HPDE6-E6E7 (cell line): ENCODE measurements at regions not wholly inside any gene's neighbourhood (a gene's known extent, or its start where the extent isn't known, plus 50 kb on each side); places are given as distances from the start of the nearest gene placed in this dataset.

Experiments
- DNase-seq: peaks from one replicate; pipeline ENCODE4 v3.0.0; 2011; ENCODE audit warnings: missing footprints; ENCODE audit errors: extremely low spot score

GRCh38 chr1:213723187-213723586 lies 264.6 kb upstream of the PROX1 start:
- DNase-seq, result no peak

DNA sequence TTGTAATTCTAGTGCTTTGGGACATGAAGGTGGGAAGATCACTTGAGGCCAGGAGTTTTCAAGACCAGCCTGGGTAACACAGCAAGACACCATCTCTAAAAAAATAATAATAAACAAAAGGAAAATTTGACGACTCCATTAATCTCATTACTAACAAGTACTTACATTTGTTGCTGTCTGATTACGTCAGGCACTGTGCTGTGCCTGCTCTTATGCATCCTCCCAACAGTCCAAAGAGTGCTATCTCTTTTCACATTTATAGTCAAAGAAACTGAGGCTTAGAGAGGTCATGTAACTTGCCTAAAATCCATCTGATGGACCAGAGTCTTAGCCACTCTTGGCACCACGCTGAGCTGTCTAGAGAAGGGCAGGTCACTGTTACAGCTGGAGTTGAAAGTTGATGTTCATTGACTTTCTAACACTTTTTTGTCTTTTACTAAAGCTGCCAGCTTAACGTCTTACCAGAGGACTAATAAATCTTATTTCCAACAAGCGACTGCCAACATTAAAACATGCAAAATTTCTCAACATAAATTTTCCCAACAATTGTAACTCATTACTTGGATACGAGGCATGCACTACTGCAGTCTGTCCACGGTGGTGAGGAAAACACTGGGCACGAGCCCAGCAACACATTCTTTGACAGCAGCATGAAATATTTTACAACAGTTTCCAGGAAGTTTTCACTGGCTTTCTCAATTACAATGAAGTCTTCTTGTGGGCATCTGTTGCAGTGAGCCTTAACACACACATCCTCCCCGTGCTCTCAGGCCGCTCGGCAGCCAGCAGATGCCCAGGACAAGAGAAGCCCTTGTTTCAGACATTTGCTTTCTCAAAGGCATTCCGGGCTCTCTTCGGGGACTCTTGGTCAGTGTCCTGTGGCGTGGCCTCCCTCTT lies 262.9 kb upstream of the PROX1 start:
- DNase-seq, result no peak

DNA sequence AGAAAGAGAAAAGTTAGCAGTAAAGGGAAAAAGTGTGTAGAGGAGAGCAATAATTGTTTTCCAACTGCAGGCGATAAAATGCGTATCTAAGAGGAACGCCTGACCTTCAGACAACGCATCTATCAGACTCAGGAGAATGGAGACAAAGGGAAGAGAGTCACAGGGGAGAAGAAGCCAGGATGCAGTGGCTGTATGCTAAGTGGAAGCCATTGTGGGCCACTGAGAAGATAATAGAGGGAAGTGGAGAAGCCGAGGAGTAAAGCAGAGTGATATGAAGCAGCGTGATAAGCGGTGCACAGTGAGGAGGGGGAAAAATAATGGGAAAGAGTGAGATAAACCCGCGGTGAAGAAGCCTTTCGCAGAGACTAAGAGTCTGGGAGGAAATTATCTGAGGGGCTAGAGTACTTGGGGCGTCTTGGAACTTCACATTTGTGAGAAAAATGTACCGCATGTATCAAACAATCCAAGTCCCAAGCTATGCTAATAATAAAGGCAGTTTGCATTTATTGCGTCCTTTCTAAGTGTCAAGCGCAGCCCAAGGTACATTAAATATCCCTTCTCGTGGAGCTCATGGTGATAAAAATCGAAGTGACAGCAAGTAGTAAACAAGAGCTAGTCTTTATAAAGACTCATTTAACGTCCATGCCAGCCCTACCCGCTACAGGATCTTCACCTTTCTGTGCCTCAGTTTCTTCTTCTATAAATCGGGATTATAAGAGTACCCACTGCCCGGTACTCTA lies 259.8 kb upstream of the PROX1 start:
- no peak for DNase-seq

DNA sequence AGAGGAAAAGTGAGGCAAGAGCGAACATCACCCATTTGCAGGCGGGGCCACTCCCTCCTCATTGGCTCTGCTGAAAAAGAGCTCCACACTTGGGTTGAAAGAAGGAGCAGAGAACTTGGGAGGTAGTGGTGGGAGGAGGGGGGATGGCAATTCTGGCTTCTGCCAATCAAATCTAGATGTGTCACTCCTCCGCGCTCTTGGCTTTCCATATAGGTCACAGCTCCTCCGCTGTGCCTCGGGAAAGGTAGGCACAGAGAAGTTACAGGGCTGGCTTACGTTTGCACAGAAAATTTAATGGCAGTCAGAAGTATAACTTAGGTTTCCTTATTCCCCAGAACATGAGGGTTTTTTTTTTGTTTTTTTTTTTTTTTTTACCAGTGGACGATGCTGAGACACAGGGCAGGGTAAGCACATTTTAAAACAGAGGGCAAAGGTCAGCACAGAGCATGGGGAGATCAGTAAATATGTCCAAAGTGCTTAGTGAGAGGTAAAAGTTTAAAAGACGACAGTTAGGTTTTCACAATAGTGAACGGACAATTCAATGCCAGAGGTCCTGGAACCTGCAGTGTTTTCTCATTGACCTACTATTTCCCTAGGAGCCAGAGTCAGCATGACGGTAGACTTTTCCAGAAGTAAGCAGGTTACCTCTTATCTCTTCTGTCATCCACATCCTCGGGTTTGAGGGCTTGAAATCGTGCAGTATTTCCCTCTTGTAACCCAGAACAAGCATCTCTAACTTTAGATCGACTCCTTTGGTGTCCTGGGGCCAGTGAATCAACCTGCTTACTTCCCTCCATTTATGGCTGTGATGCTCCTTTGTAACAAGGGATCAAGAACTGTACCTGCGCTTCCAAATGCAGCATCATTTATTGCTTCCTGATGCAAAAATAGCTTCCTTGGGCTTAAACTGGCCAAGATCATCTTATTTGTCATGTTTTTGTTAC lies 258.9 kb upstream of the PROX1 start:
- DNase-seq, result no peak

DNA sequence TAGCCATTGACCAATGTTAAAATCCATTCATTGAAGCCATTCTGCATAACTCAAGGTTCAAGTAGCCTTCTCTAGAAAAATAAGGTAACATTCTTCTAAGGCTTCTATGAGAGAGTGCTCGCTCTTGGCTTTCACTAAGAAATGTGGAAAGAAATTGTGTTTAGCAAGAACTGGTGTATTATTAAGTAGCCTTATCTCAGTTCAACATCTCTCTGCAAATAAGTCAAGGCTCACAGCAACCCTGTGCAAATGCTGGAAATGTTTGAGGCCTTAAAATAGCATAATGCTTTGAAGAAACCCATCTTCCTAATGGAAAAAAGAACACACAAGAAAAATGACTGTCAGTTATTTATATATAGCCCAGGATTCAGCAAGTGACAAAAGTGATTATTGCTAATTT lies 254.1 kb upstream of the PROX1 start:
- DNase-seq, result no peak

- no peak for DNase-seq
Measured at GRCh38 chr1:213737398-213738035, 250.3 kb upstream of the PROX1 start.

- DNase-seq, result no peak
Measured at GRCh38 chr1:213738658-213739057, 249.1 kb upstream of the PROX1 start.

DNA sequence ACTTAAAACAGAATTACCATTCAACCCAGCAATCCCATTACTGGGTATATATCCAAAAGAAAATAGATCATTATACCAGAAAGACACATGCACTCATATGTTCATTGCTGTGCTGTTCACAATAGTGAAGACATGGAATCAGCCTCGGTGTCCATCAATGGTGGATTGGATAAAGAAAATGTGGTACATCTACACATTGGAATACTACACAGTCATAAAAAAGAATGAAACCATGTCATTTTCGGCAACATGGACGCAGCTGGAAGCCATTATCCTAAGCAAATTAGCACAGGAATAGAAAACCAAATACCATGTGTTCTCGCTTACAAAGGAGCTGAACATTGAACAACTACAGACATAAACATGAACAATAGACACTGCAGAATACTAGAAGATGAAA lies 244.8 kb upstream of the PROX1 start:
- no peak for DNase-seq

DNA sequence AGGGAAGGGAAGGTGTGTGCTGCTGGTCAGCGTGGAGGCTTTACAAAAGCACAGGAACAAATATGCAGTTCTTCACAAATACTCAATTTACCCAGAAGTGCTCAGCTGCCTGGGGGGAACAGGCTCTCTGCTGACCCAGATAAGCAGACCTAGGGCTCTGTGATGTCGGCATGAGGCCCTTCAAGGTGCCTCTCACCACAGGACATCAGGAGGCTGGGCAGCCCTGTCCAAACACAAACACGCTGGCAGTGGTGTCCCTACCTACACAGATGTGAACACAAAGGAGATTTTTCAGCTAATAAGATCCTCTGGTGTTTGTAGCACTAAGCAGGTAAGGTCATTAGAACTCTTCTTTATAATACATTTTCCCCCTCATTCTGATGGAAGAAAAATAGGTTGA lies 243.0 kb upstream of the PROX1 start:
- no peak for DNase-seq

DNA sequence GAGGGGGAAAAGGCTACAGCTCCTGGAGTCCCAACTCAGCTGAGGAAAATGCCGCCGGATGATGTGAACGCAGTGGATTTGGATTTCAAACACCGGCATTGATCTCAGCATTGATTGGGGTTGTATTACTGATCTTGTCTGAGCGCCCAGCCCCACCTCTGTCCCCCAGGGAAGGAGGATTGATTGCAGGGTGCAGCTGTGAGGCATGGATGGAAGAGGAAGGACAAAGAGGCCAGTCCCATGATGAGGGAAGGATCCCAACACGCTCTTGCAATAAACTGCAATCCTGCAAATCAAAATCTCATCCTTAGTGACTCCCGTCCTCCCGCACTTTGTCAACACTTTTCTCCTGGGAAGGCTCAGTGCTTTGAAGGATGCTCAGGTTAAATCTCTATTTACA lies 242.3 kb upstream of the PROX1 start:
- no peak for DNase-seq

DNA sequence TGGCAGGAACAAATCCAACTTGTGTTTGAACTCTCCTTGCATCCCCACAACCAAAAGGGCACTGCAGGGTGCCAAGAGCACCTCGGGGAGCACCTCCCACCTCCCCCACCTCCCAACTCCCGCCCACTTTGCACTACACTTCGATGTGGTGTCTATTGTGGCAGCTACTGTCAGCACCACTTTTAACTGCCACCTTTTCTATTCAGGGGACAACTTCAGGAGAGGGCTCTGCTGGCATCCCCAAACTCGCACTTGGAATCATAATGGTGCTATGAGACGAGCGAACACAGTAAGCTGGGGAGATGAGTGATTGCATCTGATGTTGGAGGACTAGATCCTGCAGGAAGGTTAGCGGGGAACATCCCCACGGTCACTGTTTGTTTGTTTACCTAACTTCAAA lies 238.2 kb upstream of the PROX1 start:
- DNase-seq, result no peak

DNA sequence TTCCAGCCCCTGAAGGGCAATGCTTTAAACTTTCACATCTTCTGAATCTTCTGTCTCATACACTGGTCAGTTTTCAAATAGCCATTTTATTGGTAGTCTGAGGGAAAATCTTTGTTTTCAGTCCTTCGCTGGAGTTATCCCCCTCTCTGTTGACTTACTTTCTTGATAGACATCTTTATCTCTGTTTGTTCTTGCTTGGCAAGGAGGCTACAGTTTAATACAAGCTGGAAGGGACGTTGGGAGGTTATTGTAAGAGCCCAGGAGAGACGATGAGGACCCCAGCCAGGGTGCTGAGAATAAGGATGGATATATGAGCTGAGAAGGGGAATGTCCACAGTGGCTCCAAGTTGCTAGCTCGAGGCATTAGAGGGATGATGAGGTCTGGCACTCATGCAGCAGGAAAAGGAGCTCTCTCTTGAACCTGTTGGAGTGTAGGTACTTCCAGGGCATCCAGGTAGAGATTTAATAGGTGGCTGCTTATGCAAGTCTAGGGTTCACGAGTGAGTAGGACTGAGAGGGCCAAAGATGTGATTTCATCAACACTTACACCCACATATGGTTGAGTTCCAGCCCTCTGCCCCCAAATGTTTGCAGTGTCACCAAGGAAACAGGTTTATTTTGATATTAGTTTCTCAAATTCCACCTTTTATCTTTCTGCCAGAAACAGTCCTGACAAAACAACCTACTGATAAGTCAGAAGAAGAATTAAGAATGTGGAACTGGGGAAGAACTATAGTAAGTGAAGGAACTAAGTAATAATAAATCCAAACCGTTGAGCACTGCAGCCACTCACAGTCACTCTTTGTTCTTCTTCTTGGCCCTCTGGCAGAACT lies 237.3 kb upstream of the PROX1 start:
- DNase-seq, result no peak

DNA sequence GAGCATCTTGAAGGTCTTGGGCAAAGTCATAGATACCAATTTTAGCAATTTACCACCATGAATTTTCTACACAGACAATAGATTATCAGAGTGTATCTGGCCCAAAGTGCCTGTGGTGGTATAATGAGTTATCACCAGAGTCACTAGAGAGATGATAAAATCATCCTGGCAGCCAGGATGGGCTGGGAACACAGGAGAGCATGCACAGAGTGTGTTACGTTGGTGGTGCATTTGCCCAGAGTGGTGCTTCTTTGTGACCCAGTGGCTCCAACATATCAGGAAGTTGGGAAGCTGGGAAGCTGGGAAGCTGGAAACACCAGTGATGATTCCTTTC lies 236.7 kb upstream of the PROX1 start:
- DNase-seq, result no peak

DNA sequence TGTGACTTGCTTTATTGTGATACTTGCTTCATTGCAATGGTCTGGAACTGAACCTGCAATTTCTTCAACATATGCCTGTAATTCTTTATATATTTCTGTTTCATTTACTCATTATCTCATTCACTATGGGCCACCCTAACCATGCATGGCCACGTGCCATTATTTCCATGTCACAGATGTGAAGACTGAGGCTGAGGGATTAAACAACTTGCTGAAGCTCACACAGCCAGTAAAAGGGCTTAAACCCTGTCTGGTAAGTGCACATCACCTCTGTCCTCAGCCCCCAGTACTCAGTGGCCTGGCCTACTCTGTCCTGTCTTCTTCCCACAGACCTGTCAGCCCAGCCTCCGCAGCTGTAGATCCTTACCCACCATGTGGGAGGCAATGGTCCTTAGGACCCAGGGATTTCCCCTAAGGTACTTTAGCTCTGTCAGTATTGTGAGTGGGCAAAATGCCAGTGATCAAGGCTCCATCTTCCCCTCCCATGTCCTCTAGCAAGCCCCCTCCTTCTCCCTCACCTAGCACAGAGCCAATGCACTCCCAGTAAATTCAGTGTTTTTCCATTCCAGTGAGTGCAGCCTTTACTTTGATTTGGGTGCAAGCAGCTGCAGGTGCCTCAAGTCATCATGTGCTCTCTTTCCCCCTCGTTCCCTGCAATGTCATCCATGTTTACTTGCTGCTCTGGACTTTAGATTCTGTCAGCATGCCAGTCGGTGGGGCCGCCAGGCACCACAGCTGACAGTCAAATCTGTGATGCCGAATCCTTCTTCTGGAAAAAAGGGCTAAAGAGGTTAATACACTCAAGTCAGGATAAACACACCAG lies 228.2 kb upstream of the PROX1 start:
- DNase-seq, result no peak

- no peak for DNase-seq
Measured at GRCh38 chr1:213761845-213762407, 225.8 kb upstream of the PROX1 start.

DNA sequence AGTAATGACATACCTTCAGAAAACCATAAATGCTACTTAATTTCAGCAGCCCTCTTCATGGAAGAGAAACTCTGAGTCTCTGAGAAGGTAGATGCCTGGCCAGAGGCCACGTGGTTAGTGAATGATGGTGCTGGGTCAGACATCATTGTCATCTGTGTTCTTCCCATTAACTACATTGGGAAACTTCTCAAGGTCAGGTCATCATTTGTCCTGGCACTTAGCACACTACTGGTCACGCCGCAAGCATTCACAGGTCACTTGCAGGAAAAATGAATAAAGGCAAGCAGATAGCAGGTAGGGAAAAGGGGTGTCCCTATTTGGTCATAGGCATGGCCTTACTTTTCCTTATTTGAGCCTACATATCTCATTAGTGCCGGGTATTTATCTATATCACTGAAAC lies 220.1 kb upstream of the PROX1 start:
- no peak for DNase-seq

- no peak for DNase-seq
Measured at GRCh38 chr1:213772128-213773063, 215.4 kb upstream of the PROX1 start.

GRCh38 chr1:213773975-213774374 lies 213.8 kb upstream of the PROX1 start:
- DNase-seq, result no peak
